RWPE1 (cell line): ENCODE measurements at regions not wholly inside any gene's neighbourhood (a gene's known extent, or its start where the extent isn't known, plus 50 kb on each side); places are given as distances from the start of the nearest gene placed in this dataset.

Experiments
- CTCF ChIA-PET: fragments of 350-600 bp; sonication (Branson Sonifier 250); formaldehyde crosslinking; extraction: SDS; loops from one replicate; lab custom pipeline; 2021; lab: Yijun Ruan, JAX
- POLR2A ChIA-PET: fragments of 400-600 bp; formaldehyde crosslinking; extraction: SDS; loops from one replicate; lab custom pipeline; 2020; ENCODE audit warnings: antibody characterized with exemption; ENCODE audit not compliant: low non-redundant PET; lab: Yijun Ruan, JAX
- DNase-seq: peaks from one replicate; pipeline ENCODE4 v3.0.0; 2012; ENCODE audit warnings: low spot score
- H3K27ac ChIP-seq: fragments of 450-650 bp; 2 replicates; pipeline ENCODE4 v1.5.1; 2017
- CTCF ChIP-seq: fragments of 450-650 bp; conservative IDR thresholded peaks from 2 replicates; pipeline ENCODE4 v1.5.1; 2017; ENCODE audit warnings: low read depth, mild to moderate bottlenecking

GRCh38 chr9:6703898-6704639 lies 53.7 kb upstream of the KDM4C start:
- peak overlapping the region; percentile 73 for H3K27ac ChIP-seq
- POLR2A ChIA-PET: interaction anchor here (0.7 kb wide), 1 partner anchor 46 kb away, joined by 4 read pairs; no protein-coding TSS in a partner anchor

GRCh38 chr9:6702707-6703106 lies 55.1 kb upstream of the KDM4C start:
- ChIA-PET POLR2A (interaction anchor here (0.6 kb wide), 1 partner anchor 20 kb away, joined by 4 read pairs; no protein-coding TSS in a partner anchor), CTCF (no interaction called here)
- no peak for TF ChIP-seq CTCF
- no peak for DNase-seq
- H3K27ac ChIP-seq: no peak overlapping the region

More at GRCh38 chr9:6703898-6704639, 53.7 kb upstream of the KDM4C start:
- CTCF ChIA-PET: interaction anchor here (0.6 kb wide), 1 partner anchor 25 kb away, joined by 3 read pairs; no protein-coding TSS in a partner anchor
- peak; percentile 73 for DNase-seq
- TF ChIP-seq CTCF: no peak

- no peak overlapping the region for H3K27ac ChIP-seq
- TF ChIP-seq CTCF: no peak
- ChIA-PET CTCF (no interaction called here), POLR2A (no interaction called here)
- DNase-seq: no peak
These were observed 50.6 kb upstream of the GLDC start for GRCh38 chr9:6696178-6696577.

GRCh38 chr9:6695121-6695814 lies 49.7 kb upstream of the GLDC start:
- DNase-seq: no peak
- no peak overlapping the region for H3K27ac ChIP-seq
- ChIA-PET CTCF (no interaction called here), POLR2A (no interaction called here)
- no peak for TF ChIP-seq CTCF
